Kasumi-1 (cell line): ENCODE measurements at regions not wholly inside any gene's neighbourhood (a gene's known extent, or its start where the extent isn't known, plus 50 kb on each side); places are given as distances from the start of the nearest gene placed in this dataset.

ENCODE experiments used
- DNase-seq, 2 experiments: peaks; one replicate each; lab custom pipeline; 2025; lab: John Stamatoyannopoulos, UW

GRCh38 chr4:188839704-188840103 lies 700.5 kb downstream of the TRIML1 start:
- no peak for DNase-seq

- no peak for DNase-seq
Measured at GRCh38 chr4:188841523-188841922, 702.3 kb downstream of the TRIML1 start.

GRCh38 chr4:188854436-188854835 lies 715.2 kb downstream of the TRIML1 start:
- DNase-seq = no peak

GRCh38 chr4:188858696-188859095 lies 719.5 kb downstream of the TRIML1 start:
- DNase-seq = no peak

GRCh38 chr4:188864741-188865140 lies 725.5 kb downstream of the TRIML1 start:
- DNase-seq = no peak

- DNase-seq = no peak
Measured at GRCh38 chr4:188867796-188868195, 728.6 kb downstream of the TRIML1 start.

- no peak for DNase-seq
Measured at GRCh38 chr4:188869581-188869980, 730.3 kb downstream of the TRIML1 start.

GRCh38 chr4:188872809-188873208 lies 733.6 kb downstream of the TRIML1 start:
- DNase-seq = no peak

- DNase-seq = no peak
Measured at GRCh38 chr4:188876881-188877280, 737.6 kb downstream of the TRIML1 start.

- peak; percentile 69 to 75 for DNase-seq
Measured at GRCh38 chr4:188879598-188879997, 740.4 kb downstream of the TRIML1 start.

- DNase-seq = no peak
Measured at GRCh38 chr4:188887905-188888304, 748.7 kb downstream of the TRIML1 start.

GRCh38 chr4:188892837-188893236 lies 753.6 kb downstream of the TRIML1 start:
- DNase-seq = no peak

GRCh38 chr4:188903986-188904385 lies 764.7 kb downstream of the TRIML1 start:
- peak in 1 of 2 experiments; percentile 15 for DNase-seq

- DNase-seq = no peak
Measured at GRCh38 chr4:188904617-188905016, 765.4 kb downstream of the TRIML1 start.

- DNase-seq = no peak
Measured at GRCh38 chr4:188905248-188905647, 766.0 kb downstream of the TRIML1 start.

- DNase-seq = no peak
Measured at GRCh38 chr4:188911199-188911598, 772.0 kb downstream of the TRIML1 start.

- no peak for DNase-seq
Measured at GRCh38 chr4:188911707-188912106, 772.5 kb downstream of the TRIML1 start.

GRCh38 chr4:188915175-188915574 lies 775.9 kb downstream of the TRIML1 start:
- no peak for DNase-seq

GRCh38 chr4:188918787-188919186 lies 779.5 kb downstream of the TRIML1 start:
- no peak for DNase-seq

- DNase-seq = no peak
Measured at GRCh38 chr4:188930822-188931221, 791.6 kb downstream of the TRIML1 start.

GRCh38 chr4:188934320-188934962 lies 795.2 kb downstream of the TRIML1 start:
- DNase-seq = no peak

- DNase-seq = no peak
Measured at GRCh38 chr4:188941524-188942119, 802.4 kb downstream of the TRIML1 start.

- no peak for DNase-seq
Measured at GRCh38 chr4:188942606-188943005, 803.4 kb downstream of the TRIML1 start.

- DNase-seq = no peak
Measured at GRCh38 chr4:188949596-188949995, 810.4 kb downstream of the TRIML1 start.
